Fibroblast of pulmonary artery (primary cell): ENCODE measurements at regions not wholly inside any gene's neighbourhood (a gene's known extent, or its start where the extent isn't known, plus 50 kb on each side); places are given as distances from the start of the nearest gene placed in this dataset.

Experiments used
- DNase-seq: peaks from one replicate; pipeline ENCODE4 v3.0.0-alpha.2; 2010; ENCODE audit warnings: low read depth
- H3K4me3 ChIP-seq: replicated peaks from 2 replicates; pipeline ENCODE4 v1.5.1; 2011; ENCODE audit warnings: low read depth, mild to moderate bottlenecking, control low read depth, low read length, moderate library complexity
- CTCF ChIP-seq: IDR thresholded peaks from 2 replicates; pipeline ENCODE4 v1.5.1; 2011; ENCODE audit warnings: mild to moderate bottlenecking, control low read depth, low read length, inconsistent platforms; ENCODE audit errors: missing control alignments

- H3K4me3 ChIP-seq: no peak overlapping the region
- TF ChIP-seq CTCF: no peak
- no peak for DNase-seq
Observed at GRCh38 chr10:78129211-78129610, 95.5 kb downstream of the RPS24 start.

- TF ChIP-seq CTCF: no peak
- no peak for DNase-seq
Observed at GRCh38 chr10:78130966-78131710, 97.5 kb downstream of the RPS24 start.

GRCh38 chr10:78134773-78135306, 101.2 kb downstream of the RPS24 start:
- no peak for DNase-seq
- no peak overlapping the region for H3K4me3 ChIP-seq
- TF ChIP-seq CTCF: no peak

More at GRCh38 chr10:78130966-78131710, 97.5 kb downstream of the RPS24 start:
- H3K4me3 ChIP-seq: no peak overlapping the region

- TF ChIP-seq CTCF: no peak
- H3K4me3 ChIP-seq: no peak overlapping the region
- DNase-seq: no peak
Observed at GRCh38 chr10:78137147-78137546, 103.5 kb downstream of the RPS24 start.

- TF ChIP-seq CTCF: no peak
- no peak overlapping the region for H3K4me3 ChIP-seq
- DNase-seq: no peak
Observed at GRCh38 chr10:78139341-78139740, 105.7 kb downstream of the RPS24 start.

- TF ChIP-seq CTCF: no peak
- H3K4me3 ChIP-seq: no peak overlapping the region
- DNase-seq: no peak
Observed at GRCh38 chr10:78140066-78140630, 106.5 kb downstream of the RPS24 start.

GRCh38 chr10:78143576-78143975, 109.9 kb downstream of the RPS24 start:
- DNase-seq: no peak
- H3K4me3 ChIP-seq: no peak overlapping the region
- no peak for TF ChIP-seq CTCF
